ENCODE measurements at regions not wholly inside any gene's neighbourhood (a gene's known extent, or its start where the extent isn't known, plus 50 kb on each side); places are given as distances from the start of the nearest gene placed in this dataset.

GRCh38 chr7:53318566-53318965 is 283.1 kb downstream of the POM121L12 start:
- no peak for ATAC-seq
- H3K27ac ChIP-seq (ENCODE audit: extremely low read depth, low read depth, low read length), result no peak overlapping the region
- intact Hi-C loops (cut with micrococcal nuclease) (no loop called here), in situ Hi-C loops (cut with MboI) (no loop called here)
- no peaks in the 10 kb centered on the region for H3K79me2 ChIP-seq (ENCODE audit: control insufficient read depth, insufficient read depth, low read length)
- 0% methylated on average over 4 of the region's 4 CpGs for WGBS (ENCODE audit: insufficient coverage, low coverage, missing lambda C conversion rate)
- H3K9me3 ChIP-seq (replicated peaks; ENCODE audit: control insufficient read depth, insufficient read depth, low read depth, low read length), result no peaks in the 10 kb centered on the region
- no peaks in the 10 kb centered on the region for H3K4me1 ChIP-seq (replicated peaks in 1 of 2; ENCODE audit: control insufficient read depth in 2 of 2, insufficient read depth in 2 of 2, low read length in 2 of 2)
- no peak overlapping the region for H3K4me2 ChIP-seq (ENCODE audit: insufficient read depth, low read length)
- no peaks in the 10 kb centered on the region for H3K36me3 ChIP-seq (ENCODE audit: control insufficient read depth, insufficient read depth, low read length)
- no peaks in the 10 kb centered on the region for H3K9me1 ChIP-seq (ENCODE audit: control insufficient read depth, insufficient read depth, low read length)
- FAIRE-seq, result no peak
- no peak overlapping the region for H3K9ac ChIP-seq (ENCODE audit: insufficient read depth in 1 of 2, low read depth in 2 of 2, low read length in 2 of 2)
- H3K4me3 ChIP-seq, result no peak overlapping the region
- DNase-seq (ENCODE audit: extremely low read depth in 1 of 4, low spot score in 3 of 4), result no peak
- H4K20me1 ChIP-seq (replicated peaks; ENCODE audit: control insufficient read depth, insufficient read depth, low read length), result no peaks in the 10 kb centered on the region
- no TSS peak for BruUV-seq (replicated peaks)
- CTCF ChIA-PET (ENCODE audit: low intra/inter-chr PET ratio), result no interaction called here
- H3K27me3 ChIP-seq (ENCODE audit: control insufficient read depth in 2 of 2, insufficient read depth in 2 of 2, low read length in 2 of 2), result no peaks in the 10 kb centered on the region
- no peak overlapping the region for H2AFZ ChIP-seq (ENCODE audit: low read depth, low read length)
- POLR2A ChIA-PET, result no interaction called here
- TF ChIP-seq, protein P1, sequence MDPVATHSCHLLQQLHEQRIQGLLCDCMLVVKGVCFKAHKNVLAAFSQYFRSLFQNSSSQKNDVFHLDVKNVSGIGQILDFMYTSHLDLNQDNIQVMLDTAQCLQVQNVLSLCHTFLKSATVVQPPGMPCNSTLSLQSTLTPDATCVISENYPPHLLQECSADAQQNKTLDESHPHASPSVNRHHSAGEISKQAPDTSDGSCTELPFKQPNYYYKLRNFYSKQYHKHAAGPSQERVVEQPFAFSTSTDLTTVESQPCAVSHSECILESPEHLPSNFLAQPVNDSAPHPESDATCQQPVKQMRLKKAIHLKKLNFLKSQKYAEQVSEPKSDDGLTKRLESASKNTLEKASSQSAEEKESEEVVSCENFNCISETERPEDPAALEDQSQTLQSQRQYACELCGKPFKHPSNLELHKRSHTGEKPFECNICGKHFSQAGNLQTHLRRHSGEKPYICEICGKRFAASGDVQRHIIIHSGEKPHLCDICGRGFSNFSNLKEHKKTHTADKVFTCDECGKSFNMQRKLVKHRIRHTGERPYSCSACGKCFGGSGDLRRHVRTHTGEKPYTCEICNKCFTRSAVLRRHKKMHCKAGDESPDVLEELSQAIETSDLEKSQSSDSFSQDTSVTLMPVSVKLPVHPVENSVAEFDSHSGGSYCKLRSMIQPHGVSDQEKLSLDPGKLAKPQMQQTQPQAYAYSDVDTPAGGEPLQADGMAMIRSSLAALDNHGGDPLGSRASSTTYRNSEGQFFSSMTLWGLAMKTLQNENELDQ (CRISPR knock-in tag; IDR thresholded peaks at IDR 0.05; ENCODE audit: borderline replicate concordance), result no peak
- no peak for TF ChIP-seq ZNF133 (CRISPR knock-in tag; IDR thresholded peaks at IDR 0.05)
- TF ChIP-seq SAFB (IDR thresholded peaks at IDR 0.05; ENCODE audit: borderline replicate concordance, low read depth, low read length), result no peak
- TF ChIP-seq, protein P2, sequence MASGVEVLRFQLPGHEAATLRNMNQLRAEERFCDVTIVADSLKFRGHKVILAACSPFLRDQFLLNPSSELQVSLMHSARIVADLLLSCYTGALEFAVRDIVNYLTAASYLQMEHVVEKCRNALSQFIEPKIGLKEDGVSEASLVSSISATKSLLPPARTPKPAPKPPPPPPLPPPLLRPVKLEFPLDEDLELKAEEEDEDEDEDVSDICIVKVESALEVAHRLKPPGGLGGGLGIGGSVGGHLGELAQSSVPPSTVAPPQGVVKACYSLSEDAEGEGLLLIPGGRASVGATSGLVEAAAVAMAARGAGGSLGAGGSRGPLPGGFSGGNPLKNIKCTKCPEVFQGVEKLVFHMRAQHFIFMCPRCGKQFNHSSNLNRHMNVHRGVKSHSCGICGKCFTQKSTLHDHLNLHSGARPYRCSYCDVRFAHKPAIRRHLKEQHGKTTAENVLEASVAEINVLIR (CRISPR knock-in tag; IDR thresholded peaks at IDR 0.05), result no peak
- TF ChIP-seq NCOA4 (IDR thresholded peaks at IDR 0.05; ENCODE audit: partially characterized antibody), result no peak
- TF ChIP-seq BCOR (IDR thresholded peaks at IDR 0.05), result no peak
- TF ChIP-seq RAD51 (IDR thresholded peaks at IDR 0.05; ENCODE audit: borderline replicate concordance, low read depth), result no peak
- TF ChIP-seq SMARCA5 (IDR thresholded peaks at IDR 0.05), result no peak
- TF ChIP-seq SRF (CRISPR knock-in tag; IDR thresholded peaks at IDR 0.05), result no peak
- no peak for TF ChIP-seq HMGXB4 (CRISPR knock-in tag; IDR thresholded peaks at IDR 0.05)
- TF ChIP-seq, protein P3, sequence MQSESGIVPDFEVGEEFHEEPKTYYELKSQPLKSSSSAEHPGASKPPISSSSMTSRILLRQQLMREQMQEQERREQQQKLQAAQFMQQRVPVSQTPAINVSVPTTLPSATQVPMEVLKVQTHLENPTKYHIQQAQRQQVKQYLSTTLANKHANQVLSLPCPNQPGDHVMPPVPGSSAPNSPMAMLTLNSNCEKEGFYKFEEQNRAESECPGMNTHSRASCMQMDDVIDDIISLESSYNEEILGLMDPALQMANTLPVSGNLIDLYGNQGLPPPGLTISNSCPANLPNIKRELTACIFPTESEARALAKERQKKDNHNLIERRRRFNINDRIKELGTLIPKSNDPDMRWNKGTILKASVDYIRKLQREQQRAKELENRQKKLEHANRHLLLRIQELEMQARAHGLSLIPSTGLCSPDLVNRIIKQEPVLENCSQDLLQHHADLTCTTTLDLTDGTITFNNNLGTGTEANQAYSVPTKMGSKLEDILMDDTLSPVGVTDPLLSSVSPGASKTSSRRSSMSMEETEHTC (IDR thresholded peaks at IDR 0.05), result no peak
- TF ChIP-seq HNRNPH1 (optimal IDR thresholded peaks at IDR 0.05; ENCODE audit: low read depth, low read length), result no peak
- no peak for TF ChIP-seq ZNF217 (CRISPR knock-in tag; IDR thresholded peaks at IDR 0.05)
- no peak for TF ChIP-seq TCF7L2 (IDR thresholded peaks at IDR 0.05; ENCODE audit: low read depth, low read length)
- no peak for TF ChIP-seq ZNF436 (CRISPR knock-in tag; IDR thresholded peaks at IDR 0.05)
- no peak for TF ChIP-seq ETS2 (tag; IDR thresholded peaks at IDR 0.05; ENCODE audit: borderline replicate concordance, poor library complexity, severe bottlenecking)
- TF ChIP-seq CREM (IDR thresholded peaks at IDR 0.05; ENCODE audit: low read depth), result no peak
